K562 (cell line): ENCODE measurements at regions not wholly inside any gene's neighbourhood (a gene's known extent, or its start where the extent isn't known, plus 50 kb on each side); places are given as distances from the start of the nearest gene placed in this dataset.

Experiments
- ATAC-seq: fragments of 200-7000 bp; cut with Tn5 transposase; 3 replicates; pipeline ENCODE4 v1.9.1; 2020; ENCODE audit warnings: moderate library complexity
- BruUV-seq: library from RNA; stranded (reverse); fragments of 400-500 nt; replicated peaks from 2 replicates; lab custom pipeline; 2021; lab: Mats Ljungman, UMichigan
- CTCF ChIA-PET: fragments of 300-600 bp; formaldehyde crosslinking; extraction: SDS; loops from one replicate; lab custom pipeline; 2021; ENCODE audit warnings: low intra/inter-chr PET ratio; lab: Yijun Ruan, JAX
- POLR2A ChIA-PET: fragments of 300-600, 350-650 bp; sonication (Branson Sonifier 250); formaldehyde crosslinking; extraction: SDS; loops from one replicate; lab custom pipeline; 2021; ENCODE audit warnings: antibody characterized with exemption, inconsistent platforms; lab: Yijun Ruan, JAX
- DNase-seq, 4 experiments: peaks; one replicate each; pipeline versions ENCODE4 v3.0.0 to v3.0.0-alpha.2; 2011 to 2018; ENCODE audit warnings: low spot score in 3 of 4, mixed read lengths in 3 of 4; ENCODE audit errors: extremely low read depth in 1 of 4
- FAIRE-seq: peaks from 2 replicates; lab custom pipeline; 2011; peaks lifted over from hg19 to GRCh38; lab: Jason Lieb, UNC
- H2AFZ ChIP-seq: 2 replicates; pipeline ENCODE4 v1.6.0; 2011; ENCODE audit warnings: low read depth, low read length, control low read depth, inconsistent platforms
- H3K27ac ChIP-seq: fragments of 200-600 bp; 3 replicates; pipeline ENCODE4 v1.8.0; 2011; ENCODE audit warnings: low read depth, mild to moderate bottlenecking, control low read depth, inconsistent platforms, low read length, moderate library complexity, mixed read lengths; ENCODE audit errors: extremely low read depth
- H3K27me3 ChIP-seq, 2 experiments: fragments of 300-600 bp in 1 of 2; 2 replicates in 1 of 2; 3 replicates in 1 of 2; pipeline versions ENCODE4 v1.6.0 to v1.8.0; 2011; ENCODE audit warnings: inconsistent platforms in 2 of 2, low read length in 2 of 2, mild to moderate bottlenecking in 1 of 2, mixed read lengths in 1 of 2, moderate library complexity in 1 of 2; ENCODE audit not compliant: control insufficient read depth in 2 of 2, insufficient read depth in 2 of 2
- H3K36me3 ChIP-seq: fragments of 300-600 bp; 3 replicates; pipeline ENCODE4 v1.8.0; 2011; ENCODE audit warnings: mild to moderate bottlenecking, low read length, inconsistent platforms; ENCODE audit not compliant: control insufficient read depth, insufficient read depth
- H3K4me1 ChIP-seq, 2 experiments: fragments of 200-600 bp in 1 of 2; replicated peaks in 1 of 2; 2 replicates in 1 of 2; 3 replicates in 1 of 2; pipeline versions ENCODE4 v1.5.1 to v1.8.0; 2011; ENCODE audit warnings: inconsistent platforms in 2 of 2, low read length in 2 of 2, mild to moderate bottlenecking in 1 of 2, mixed read lengths in 1 of 2, moderate library complexity in 1 of 2; ENCODE audit not compliant: control insufficient read depth in 2 of 2, insufficient read depth in 2 of 2
- H3K4me2 ChIP-seq: 2 replicates; pipeline ENCODE4 v1.6.1; 2011; ENCODE audit warnings: low read length, control low read depth, inconsistent platforms, mixed read lengths; ENCODE audit not compliant: insufficient read depth
- H3K4me3 ChIP-seq: fragments of 200-600 bp; sonication (generic), shearing (Covaris generic); 2 replicates; pipeline ENCODE4 v1.5.1; 2016; ENCODE audit warnings: control low read depth, inconsistent platforms
- H3K79me2 ChIP-seq: fragments of 200-600 bp; 3 replicates; pipeline ENCODE4 v1.8.0; 2011; ENCODE audit warnings: low read length, inconsistent platforms; ENCODE audit not compliant: control insufficient read depth, insufficient read depth
- H3K9ac ChIP-seq, 2 experiments: 2 replicates each; pipeline versions ENCODE4 v1.6.0 to v1.6.1; 2011; ENCODE audit warnings: low read depth in 2 of 2, low read length in 2 of 2, control low read depth in 1 of 2, inconsistent platforms in 1 of 2, mild to moderate bottlenecking in 1 of 2, mixed read lengths in 1 of 2; ENCODE audit not compliant: insufficient read depth in 1 of 2
- H3K9me1 ChIP-seq: one replicate; pipeline ENCODE4 v1.6.0; 2011; ENCODE audit warnings: inconsistent platforms, mild to moderate bottlenecking, low read length, moderate library complexity; ENCODE audit not compliant: control insufficient read depth, insufficient read depth
- H3K9me3 ChIP-seq: replicated peaks from 2 replicates; pipeline ENCODE4 v1.5.1; 2011; ENCODE audit warnings: low read depth, low read length, inconsistent platforms; ENCODE audit not compliant: control insufficient read depth, insufficient read depth
- H4K20me1 ChIP-seq: replicated peaks from 2 replicates; pipeline ENCODE4 v1.6.1; 2011; ENCODE audit warnings: low read length, inconsistent platforms, mixed read lengths; ENCODE audit not compliant: control insufficient read depth, insufficient read depth
- CBFB ChIP-seq: sonication (generic); formaldehyde crosslinking; IDR thresholded peaks from 2 replicates; pipeline ENCODE4 v1.4.0; 2020; ENCODE audit warnings: mild to moderate bottlenecking, missing genetic modification reagents
- CTCFL ChIP-seq: IDR thresholded peaks from 2 replicates; pipeline ENCODE4 v1.6.1; 2011; ENCODE audit warnings: borderline replicate concordance, low read depth, mild to moderate bottlenecking, moderate library complexity, low read length; ENCODE audit not compliant: insufficient read depth, poor library complexity, severe bottlenecking
- MEIS2 ChIP-seq: fragments of 450-650 bp; IDR thresholded peaks from 2 replicates; pipeline ENCODE4 v1.6.1; 2014; ENCODE audit warnings: mild to moderate bottlenecking; ENCODE audit not compliant: partially characterized antibody
- MXI1 ChIP-seq: IDR thresholded peaks from 2 replicates; pipeline ENCODE4 v1.6.1; 2011; ENCODE audit warnings: low read depth, mild to moderate bottlenecking, improper control_type of control experiment, low read length
- RCOR1 ChIP-seq, 2 experiments: IDR thresholded peaks; 2 replicates each; pipeline ENCODE4 v1.6.1; 2012; ENCODE audit warnings: low read depth in 2 of 2, low read length in 2 of 2, borderline replicate concordance in 1 of 2, improper control_type of control experiment in 1 of 2
- SREBF2 ChIP-seq: sonication (generic); formaldehyde crosslinking; IDR thresholded peaks from 2 replicates; pipeline ENCODE4 v1.4.0; 2020; ENCODE audit warnings: mild to moderate bottlenecking, missing genetic modification reagents
- TRIM28 ChIP-seq: fragments of 450-650 bp; IDR thresholded peaks from 2 replicates; pipeline ENCODE4 v1.6.1; 2017
- ZNF507 ChIP-seq: conservative IDR thresholded peaks from 2 replicates; pipeline ENCODE4 v1.6.1; 2017; ENCODE audit warnings: missing genetic modification characterization, missing compliant biosample characterization
- ZSCAN32 ChIP-seq: fragments of 450-650 bp; formaldehyde crosslinking; IDR thresholded peaks from 2 replicates; pipeline ENCODE4 v1.4.0; 2020; ENCODE audit warnings: mild to moderate bottlenecking, moderate library complexity
- WGBS: fragments of 100-300 bp; shearing (Covaris generic); methylation state at CpG from one replicate; pipeline ENCODE4 v1.1.6; 2016; ENCODE audit warnings: low coverage, mixed read lengths; ENCODE audit not compliant: insufficient coverage; ENCODE audit errors: missing lambda C conversion rate; 5-methylcytosine and 5-hydroxymethylcytosine counted together
- in situ Hi-C: fragments of 300-500 bp; cut with MboI; formaldehyde crosslinking; loops from 4 replicates; pipeline ENCODE4 v1.15.0; 2018; ENCODE audit warnings: inconsistent platforms, mixed read lengths
- intact Hi-C: fragments of 100-400 bp; cut with micrococcal nuclease; formaldehyde crosslinking; loops from 2 replicates; pipeline ENCODE4 v1.14.2; 2022

GRCh38 chr3:105040026-105040622 lies 326.6 kb upstream of the ALCAM start:
- TF ChIP-seq SREBF2 (no peak), ZSCAN32 (no peak), CTCFL (no peak), CBFB (CRISPR knock-in tag) (no peak), ZNF507 (no peak), MEIS2 (no peak), TRIM28 (no peak), RCOR1 (IDR thresholded peaks at IDR 0.05; ENCODE audit: borderline replicate concordance in 1 of 2, low read depth in 2 of 2, low read length in 2 of 2) (no peak), MXI1 (no peak)
- TF ChIP-seq, all 486 proteins: peak for 0
- FAIRE-seq (no peak), DNase-seq (no peak), ATAC-seq (no peak)
- H3K9me1 ChIP-seq = no peaks in the 10 kb centered on the region
- WGBS = 0% methylated on average over 1 of the region's 1 CpG
- no peaks in the 10 kb centered on the region for H3K27me3 ChIP-seq
- H3K9me3 ChIP-seq = no peaks in the 10 kb centered on the region
- H3K79me2 ChIP-seq = no peaks in the 10 kb centered on the region
- no peak overlapping the region for H2AFZ ChIP-seq
- H3K4me1 ChIP-seq = no peaks in the 10 kb centered on the region
- H3K4me2 ChIP-seq = no peak overlapping the region
- no peak overlapping the region for H3K27ac ChIP-seq
- no peaks in the 10 kb centered on the region for H4K20me1 ChIP-seq
- H3K36me3 ChIP-seq = no peaks in the 10 kb centered on the region
- ChIA-PET POLR2A (interaction anchor here (0.6 kb wide), 1 partner anchor 1968 kb away, joined by 3 read pairs; no protein-coding TSS in a partner anchor), CTCF (no interaction called here)
- intact Hi-C loops (no loop called here), in situ Hi-C loops (no loop called here)
- H3K4me3 ChIP-seq = no peak overlapping the region
- no peak overlapping the region for H3K9ac ChIP-seq
- no TSS peak for BruUV-seq
